Nephron progenitor cell (in vitro differentiated cells): ENCODE measurements at regions not wholly inside any gene's neighbourhood (a gene's known extent, or its start where the extent isn't known, plus 50 kb on each side); places are given as distances from the start of the nearest gene placed in this dataset.
"Not testable (repeated sequence)": the region's sequence is repeated elsewhere in the genome, so short reads cannot be mapped to it uniquely, and the experiment has no call there.

Source experiments
- DNase-seq: peaks from one replicate; pipeline ENCODE4 v3.0.0; 2021
- H3K27ac Mint-ChIP-seq: 2 replicates; pipeline ENCODE4 v1.8.0; 2021; ENCODE audit warnings: mild to moderate bottlenecking, moderate library complexity, mixed read lengths
- H3K27me3 Mint-ChIP-seq: 2 replicates; pipeline ENCODE4 v1.8.0; 2021; ENCODE audit warnings: mild to moderate bottlenecking, low read depth, mixed read lengths; ENCODE audit not compliant: poor library complexity
- H3K36me3 Mint-ChIP-seq: 2 replicates; pipeline ENCODE4 v1.8.0; 2021; ENCODE audit warnings: low read depth, mixed read lengths
- H3K4me1 Mint-ChIP-seq: 2 replicates; pipeline ENCODE4 v1.8.0; 2021; ENCODE audit warnings: mixed read lengths
- H3K4me3 Mint-ChIP-seq: 2 replicates; pipeline ENCODE4 v1.8.0; 2021; ENCODE audit warnings: mild to moderate bottlenecking, moderate library complexity, mixed read lengths
- H3K9me3 Mint-ChIP-seq: 2 replicates; pipeline ENCODE4 v1.8.0; 2021; ENCODE audit warnings: mild to moderate bottlenecking, moderate library complexity, mixed read lengths
- CTCF ChIP-seq: fragments of 200-600 bp; sonication (generic); IDR thresholded peaks from 2 replicates; pipeline ENCODE4 v1.5.0; 2021; ENCODE audit warnings: antibody characterized with exemption

- Mint-ChIP-seq H3K27ac (no peak overlapping the region), H3K27me3 (peaks cover 2% of the 10 kb centered on the region), H3K4me1 (no peaks in the 10 kb centered on the region), H3K9me3 (peaks cover 64% of the 10 kb centered on the region), H3K4me3 (no peak overlapping the region), H3K36me3 (peaks cover 75% of the 10 kb centered on the region)
- DNase-seq = no peak
- no peak for TF ChIP-seq CTCF
Observed at GRCh38 chr6:144689503-144690040, 404.4 kb downstream of the UTRN start.

- TF ChIP-seq CTCF = no peak
- H3K4me3 Mint-ChIP-seq = no peak overlapping the region
Observed at GRCh38 chr6:144690133-144690532, 405.0 kb downstream of the UTRN start.

GRCh38 chr6:144690666-144691065 is 405.5 kb downstream of the UTRN start:
- no peak for DNase-seq
- TF ChIP-seq CTCF = no peak
- H3K27me3 Mint-ChIP-seq = peaks cover 2% of the 10 kb centered on the region
- H3K27ac Mint-ChIP-seq = peak overlapping the region; percentile 72
- H3K4me1 Mint-ChIP-seq = no peaks in the 10 kb centered on the region
- peaks cover 66% of the 10 kb centered on the region for H3K36me3 Mint-ChIP-seq
- no peak overlapping the region for H3K4me3 Mint-ChIP-seq
- peaks cover 55% of the 10 kb centered on the region for H3K9me3 Mint-ChIP-seq

More at GRCh38 chr6:144690133-144690532, 405.0 kb downstream of the UTRN start:
- H3K9me3 Mint-ChIP-seq = peaks cover 61% of the 10 kb centered on the region
- no peaks in the 10 kb centered on the region for H3K4me1 Mint-ChIP-seq
- DNase-seq = no peak
- peaks cover 2% of the 10 kb centered on the region for H3K27me3 Mint-ChIP-seq
- no peak overlapping the region for H3K27ac Mint-ChIP-seq
- H3K36me3 Mint-ChIP-seq = peaks cover 71% of the 10 kb centered on the region

- Mint-ChIP-seq H3K9me3 (peaks cover 42% of the 10 kb centered on the region), H3K36me3 (peaks cover 52% of the 10 kb centered on the region)
- H3K4me1 Mint-ChIP-seq, H3K27me3 Mint-ChIP-seq, DNase-seq, H3K4me3 Mint-ChIP-seq, H3K27ac Mint-ChIP-seq: not testable (repeated sequence)
Observed at GRCh38 chr6:144692050-144692449, 406.9 kb downstream of the UTRN start.

GRCh38 chr6:144695858-144696533 is 410.9 kb downstream of the UTRN start:
- no peak overlapping the region for H3K27ac Mint-ChIP-seq
- TF ChIP-seq CTCF = no peak
- peaks cover 40% of the 10 kb centered on the region for H3K36me3 Mint-ChIP-seq
- H3K4me1 Mint-ChIP-seq = no peaks in the 10 kb centered on the region
- H3K4me3 Mint-ChIP-seq = no peak overlapping the region
- peaks cover 2% of the 10 kb centered on the region for H3K27me3 Mint-ChIP-seq
- DNase-seq = no peak
- peaks cover 25% of the 10 kb centered on the region for H3K9me3 Mint-ChIP-seq

- TF ChIP-seq CTCF = no peak
- H3K4me1 Mint-ChIP-seq = no peaks in the 10 kb centered on the region
- H3K9me3 Mint-ChIP-seq = peaks cover 24% of the 10 kb centered on the region
- H3K4me3 Mint-ChIP-seq = no peak overlapping the region
- H3K27ac Mint-ChIP-seq = no peak overlapping the region
- H3K36me3 Mint-ChIP-seq = peaks cover 40% of the 10 kb centered on the region
- H3K27me3 Mint-ChIP-seq = peaks cover 2% of the 10 kb centered on the region
- DNase-seq = no peak
Observed at GRCh38 chr6:144696610-144697368, 411.7 kb downstream of the UTRN start.
